IMR-90 (cell line): ENCODE measurements at regions not wholly inside any gene's neighbourhood (a gene's known extent, or its start where the extent isn't known, plus 50 kb on each side); places are given as distances from the start of the nearest gene placed in this dataset.

Experiments used
- ATAC-seq: fragments of 200-7000 bp; cut with Tn5 transposase; 2 replicates; pipeline ENCODE4 v1.9.1; 2020; ENCODE audit warnings: low read depth, mild to moderate bottlenecking, moderate library complexity
- BruUV-seq: library from RNA; stranded (reverse); fragments of 400-500 nt; replicated peaks from 2 replicates; lab custom pipeline; 2021; lab: Mats Ljungman, UMichigan
- CTCF ChIA-PET: fragments of 300-600 bp; formaldehyde crosslinking; extraction: SDS; loops from one replicate; lab custom pipeline; 2021; ENCODE audit warnings: antibody characterized with exemption; lab: Yijun Ruan, JAX
- POLR2A ChIA-PET: fragments of 300-600 bp; sonication (Branson Sonifier 250); formaldehyde crosslinking; loops from one replicate; lab custom pipeline; 2022; ENCODE audit warnings: antibody characterized with exemption; ENCODE audit not compliant: unreplicated experiment; lab: Charles Lee
- DNase-seq: peaks from one replicate; pipeline ENCODE4 v3.0.0; 2013
- H2AFZ ChIP-seq: replicated peaks from 2 replicates; pipeline ENCODE3; 2013; ENCODE audit warnings: low read length, mild to moderate bottlenecking; ENCODE audit not compliant: poor library complexity
- H2AK5ac ChIP-seq: 2 replicates; pipeline ENCODE4 v1.6.1; 2013; ENCODE audit warnings: low read depth, low read length, inconsistent platforms
- H2AK9ac ChIP-seq: replicated peaks from 2 replicates; pipeline ENCODE3; 2013; ENCODE audit warnings: mild to moderate bottlenecking, low read depth, low read length, moderate library complexity; ENCODE audit not compliant: poor library complexity
- H2BK120ac ChIP-seq: 2 replicates; pipeline ENCODE4 v1.6.1; 2013; ENCODE audit warnings: low read depth, low read length, inconsistent platforms
- H2BK15ac ChIP-seq: 3 replicates; pipeline ENCODE4 v1.6.1; 2013; ENCODE audit warnings: low read depth, low read length, inconsistent platforms
- H2BK20ac ChIP-seq: 2 replicates; pipeline ENCODE4 v1.6.1; 2013; ENCODE audit warnings: low read depth, mild to moderate bottlenecking, inconsistent platforms, low read length, moderate library complexity
- H2BK5ac ChIP-seq: 2 replicates; pipeline ENCODE4 v1.6.1; 2013; ENCODE audit warnings: mild to moderate bottlenecking, low read depth, low read length, inconsistent platforms; ENCODE audit not compliant: poor library complexity, severe bottlenecking
- H3K14ac ChIP-seq: replicated peaks from 2 replicates; pipeline ENCODE4 v1.6.1; 2013; ENCODE audit warnings: low read depth, low read length, inconsistent platforms
- H3K18ac ChIP-seq: 2 replicates; pipeline ENCODE4 v1.6.1; 2013; ENCODE audit warnings: low read depth, low read length, control low read depth
- H3K23ac ChIP-seq: 2 replicates; pipeline ENCODE4 v1.6.1; 2013; ENCODE audit warnings: low read depth, low read length, inconsistent platforms
- H3K27ac ChIP-seq: 2 replicates; pipeline ENCODE4 v1.5.1; 2013; ENCODE audit warnings: mild to moderate bottlenecking, control low read depth, low read length; ENCODE audit not compliant: insufficient read depth
- H3K27me3 ChIP-seq: 2 replicates; pipeline ENCODE4 v1.6.1; 2013; ENCODE audit warnings: low read length; ENCODE audit not compliant: control insufficient read depth, insufficient read depth
- H3K36me3 ChIP-seq: 2 replicates; pipeline ENCODE4 v1.6.1; 2013; ENCODE audit warnings: low read length, mixed read lengths; ENCODE audit not compliant: control insufficient read depth, insufficient read depth
- H3K4ac ChIP-seq: 2 replicates; pipeline ENCODE4 v1.6.1; 2013; ENCODE audit warnings: low read depth, low read length, inconsistent platforms
- H3K4me1 ChIP-seq: 2 replicates; pipeline ENCODE4 v1.6.1; 2013; ENCODE audit warnings: low read length, mixed read lengths; ENCODE audit not compliant: control insufficient read depth, insufficient read depth
- H3K4me2 ChIP-seq: 2 replicates; pipeline ENCODE4 v1.6.1; 2013; ENCODE audit warnings: low read depth, mild to moderate bottlenecking, control low read depth, low read length, moderate library complexity
- H3K4me3 ChIP-seq: 2 replicates; pipeline ENCODE4 v1.5.1; 2013; ENCODE audit warnings: low read depth, mild to moderate bottlenecking, control low read depth, low read length, moderate library complexity; ENCODE audit not compliant: insufficient read depth
- H3K56ac ChIP-seq: 2 replicates; pipeline ENCODE4 v1.6.1; 2013; ENCODE audit warnings: low read length, inconsistent platforms; ENCODE audit not compliant: insufficient read depth; ENCODE audit errors: extremely low read depth
- H3K79me1 ChIP-seq, 2 experiments: 2 replicates each; pipeline ENCODE4 v1.6.1; 2013; ENCODE audit warnings: low read length in 2 of 2, inconsistent platforms in 1 of 2, low read depth in 1 of 2
- H3K9ac ChIP-seq: 2 replicates; pipeline ENCODE4 v1.6.1; 2013; ENCODE audit warnings: low read depth, low read length, control low read depth
- H3K9me1 ChIP-seq: 2 replicates; pipeline ENCODE4 v1.6.1; 2013; ENCODE audit warnings: low read length, inconsistent platforms; ENCODE audit not compliant: insufficient read depth
- H3K9me3 ChIP-seq: 2 replicates; pipeline ENCODE4 v1.6.1; 2013; ENCODE audit warnings: low read length; ENCODE audit not compliant: control insufficient read depth, insufficient read depth
- H4K20me1 ChIP-seq: 2 replicates; pipeline ENCODE4 v1.6.1; 2013; ENCODE audit warnings: low read length, inconsistent platforms; ENCODE audit not compliant: insufficient read depth
- H4K5ac ChIP-seq: 2 replicates; pipeline ENCODE4 v1.6.1; 2013; ENCODE audit warnings: mild to moderate bottlenecking, low read depth, low read length, control low read depth
- H4K8ac ChIP-seq, 2 experiments: 2 replicates each; pipeline ENCODE4 v1.6.1; 2013; ENCODE audit warnings: low read depth in 2 of 2, low read length in 2 of 2, control low read depth in 1 of 2, inconsistent platforms in 1 of 2
- H4K91ac ChIP-seq: 2 replicates; pipeline ENCODE4 v1.6.1; 2013; ENCODE audit warnings: low read depth, low read length, inconsistent platforms; ENCODE audit not compliant: insufficient read depth
- CHD1 ChIP-seq: IDR thresholded peaks from 2 replicates; pipeline ENCODE4 v1.6.1; 2012; ENCODE audit warnings: low read depth, low read length, improper control_type of control experiment
- MXI1 ChIP-seq: IDR thresholded peaks from 2 replicates; pipeline ENCODE4 v1.6.1; 2012; ENCODE audit warnings: low read depth, mild to moderate bottlenecking, low read length, moderate library complexity, borderline replicate concordance
- POLR2A ChIP-seq: IDR thresholded peaks from 2 replicates; pipeline ENCODE4 v1.6.1; 2012; ENCODE audit warnings: mild to moderate bottlenecking, low read depth, low read length
- RAD21 ChIP-seq: IDR thresholded peaks from 2 replicates; pipeline ENCODE4 v1.6.1; 2012; ENCODE audit warnings: low read length, improper control_type of control experiment
- RFX5 ChIP-seq: IDR thresholded peaks from 2 replicates; pipeline ENCODE4 v1.8.0; 2012; ENCODE audit warnings: low read depth, mild to moderate bottlenecking, low read length, moderate library complexity
- WGBS, 2 experiments: methylation state at CpG; one replicate each; pipeline versions ENCODE4 v1.1.5 to v1.1.7; 2013; ENCODE audit warnings: missing lambda C conversion rate in 2 of 2; ENCODE audit not compliant: insufficient read length in 1 of 2; ENCODE audit errors: extremely low coverage in 2 of 2; 5-methylcytosine and 5-hydroxymethylcytosine counted together
- dilution Hi-C: fragments of 300-500 bp; cut with HindIII; formaldehyde crosslinking; loops from one replicate; pipeline ENCODE4 v1.14.3; 2018; ENCODE audit warnings: low sequenced_read_pairs; ENCODE audit not compliant: unreplicated experiment
- in situ Hi-C: fragments of 300-500 bp; cut with MboI; formaldehyde crosslinking; loops from 3 replicates; pipeline ENCODE4 v1.14.3; 2019; ENCODE audit warnings: low sequenced_read_pairs, inconsistent platforms, mixed read lengths
- intact Hi-C: fragments of 100-400 bp; cut with micrococcal nuclease; formaldehyde crosslinking; loops from 2 replicates; pipeline ENCODE4 v1.10.0; 2022
- TF ChIP-seq, protein P1 (sequence below): fragments of 150-350 bp; IDR thresholded peaks from 2 replicates; pipeline ENCODE4 v1.6.1; 2017; ENCODE audit warnings: mild to moderate bottlenecking, antibody characterized with exemption, low read length, low read depth

- Histone ChIP-seq H2AFZ (no peak overlapping the region), H3K4me1 (no peaks in the 10 kb centered on the region), H4K5ac (no peak overlapping the region), H4K8ac (no peak overlapping the region), H3K27me3 (no peaks in the 10 kb centered on the region), H4K91ac (no peak overlapping the region), H2AK9ac (no peak overlapping the region), H3K9ac (no peak overlapping the region), H3K9me1 (no peaks in the 10 kb centered on the region), H2BK5ac (no peak overlapping the region), H3K36me3 (no peaks in the 10 kb centered on the region), H3K14ac (no peak overlapping the region), H2BK15ac (no peak overlapping the region), H3K4me3 (no peak overlapping the region), H3K18ac (no peak overlapping the region), H2BK20ac (no peak overlapping the region), H3K56ac (no peak overlapping the region), H4K20me1 (no peaks in the 10 kb centered on the region), H3K23ac (no peak overlapping the region), H3K27ac (no peak overlapping the region), H3K79me1 (no peaks in the 10 kb centered on the region), H3K9me3 (no peaks in the 10 kb centered on the region), H2AK5ac (no peak overlapping the region), H2BK120ac (no peak overlapping the region), H3K4ac (no peak overlapping the region), H3K4me2 (no peak overlapping the region)
- TF ChIP-seq, protein P1, sequence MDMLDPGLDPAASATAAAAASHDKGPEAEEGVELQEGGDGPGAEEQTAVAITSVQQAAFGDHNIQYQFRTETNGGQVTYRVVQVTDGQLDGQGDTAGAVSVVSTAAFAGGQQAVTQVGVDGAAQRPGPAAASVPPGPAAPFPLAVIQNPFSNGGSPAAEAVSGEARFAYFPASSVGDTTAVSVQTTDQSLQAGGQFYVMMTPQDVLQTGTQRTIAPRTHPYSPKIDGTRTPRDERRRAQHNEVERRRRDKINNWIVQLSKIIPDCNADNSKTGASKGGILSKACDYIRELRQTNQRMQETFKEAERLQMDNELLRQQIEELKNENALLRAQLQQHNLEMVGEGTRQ: no peak
- TF ChIP-seq CHD1 (no peak), POLR2A (no peak), RAD21 (no peak), MXI1 (no peak), RFX5 (no peak)
- ChIA-PET CTCF (no interaction called here), POLR2A (no interaction called here)
- ATAC-seq: no peak
- dilution Hi-C loops (no loop called here), in situ Hi-C loops (no loop called here), intact Hi-C loops (no loop called here)
- no peak for DNase-seq
- WGBS, 2 experiments: no CpG with 5 or more reads among the region's 2 CpGs
- BruUV-seq: no TSS peak
These were observed 202.0 kb upstream of the PCDH7 start for GRCh38 chr4:30518211-30518610.
